Transverse colon (tissue), 4 donors: ENCODE measurements at regions not wholly inside any gene's neighbourhood (a gene's known extent, or its start where the extent isn't known, plus 50 kb on each side); places are given as distances from the start of the nearest gene placed in this dataset.

ENCODE experiments used
- DNase-seq: peaks from one replicate; pipeline ENCODE4 v3.0.0-alpha.2; 2019
- H3K27ac ChIP-seq, 4 donors: fragments of 200-600 bp; sonication (generic); 2 replicates each; pipeline ENCODE4 v1.5.1; 2016 to 2018; ENCODE audit warnings: inconsistent platforms in 4 of 4
- H3K27me3 ChIP-seq: fragments of 200-600 bp; sonication (generic); 2 replicates; pipeline ENCODE4 v1.5.1; 2017; ENCODE audit warnings: inconsistent platforms
- H3K36me3 ChIP-seq, 4 donors: fragments of 200-600 bp; sonication (generic); 2 replicates each; pipeline ENCODE4 v1.5.1; 2017 to 2019; ENCODE audit warnings: inconsistent platforms in 4 of 4
- H3K4me1 ChIP-seq, 4 donors: fragments of 200-600 bp; sonication (generic); 2 replicates each; pipeline ENCODE4 v1.5.1; 2017 to 2020; ENCODE audit warnings: inconsistent platforms in 4 of 4
- H3K4me3 ChIP-seq, 4 donors: fragments of 200-600 bp; sonication (generic); 1 replicate in 1 of 4; 2 replicates in 3 of 4; pipeline versions ENCODE4 v1.5.1 to v1.6.1; 2017 to 2019; ENCODE audit warnings: inconsistent platforms in 4 of 4
- H3K9me3 ChIP-seq, 2 donors: fragments of 200-600 bp; sonication (generic); 2 replicates each; pipeline ENCODE4 v1.5.1; 2017 to 2019; ENCODE audit warnings: inconsistent platforms in 2 of 2
- EP300 ChIP-seq: sonication (generic); formaldehyde crosslinking; IDR thresholded peaks from one replicate; pipeline ENCODE4 v1.6.1; 2017; ENCODE audit warnings: antibody characterized with exemption, low read depth
- POLR2A ChIP-seq: fragments of 450-650 bp; IDR thresholded peaks from one replicate; pipeline ENCODE4 v1.6.1; 2016; ENCODE audit warnings: antibody characterized with exemption, mild to moderate bottlenecking, moderate library complexity
- POLR2AphosphoS5 ChIP-seq, 3 donors: sonication (generic); formaldehyde crosslinking; IDR thresholded peaks; one replicate each; pipeline ENCODE4 v1.6.1; 2016; ENCODE audit warnings: antibody characterized with exemption in 3 of 3
- WGBS, 2 donors: methylation state at CpG; one replicate each; pipeline ENCODE4 v1.1.5; 2018; ENCODE audit warnings: low coverage in 1 of 2; 5-methylcytosine and 5-hydroxymethylcytosine counted together
- in situ Hi-C, 4 donors: fragments of 200-750 bp; cut with MboI; loops; one replicate each; pipeline versions ENCODE4 v1.15.0 to v1.15.1; 2017; ENCODE audit warnings: low sequenced_read_pairs in 3 of 4, low pct_ligation_motif_present in 1 of 4, low pct_unique_long_range_greater_than_20kb in 1 of 4
- intact Hi-C: fragments of 100-400 bp; cut with DNase I; formaldehyde crosslinking; loops from one replicate; pipeline ENCODE4 v1.15.1; 2023; ENCODE audit warnings: low total_unique reads
- TF ChIP-seq, protein P1 (sequence below), 5 experiments: fragments of 200-600 bp in 3 of 5; fragments of 450-650 bp in 2 of 5; sonication (generic) in 3 of 5; IDR thresholded peaks; 1 replicate in 2 of 5; 2 replicates in 3 of 5; pipeline ENCODE4 v1.5.1; 2016 to 2017; ENCODE audit warnings: antibody characterized with exemption in 5 of 5, inconsistent platforms in 3 of 5, mild to moderate bottlenecking in 2 of 5, moderate library complexity in 1 of 5

DNA sequence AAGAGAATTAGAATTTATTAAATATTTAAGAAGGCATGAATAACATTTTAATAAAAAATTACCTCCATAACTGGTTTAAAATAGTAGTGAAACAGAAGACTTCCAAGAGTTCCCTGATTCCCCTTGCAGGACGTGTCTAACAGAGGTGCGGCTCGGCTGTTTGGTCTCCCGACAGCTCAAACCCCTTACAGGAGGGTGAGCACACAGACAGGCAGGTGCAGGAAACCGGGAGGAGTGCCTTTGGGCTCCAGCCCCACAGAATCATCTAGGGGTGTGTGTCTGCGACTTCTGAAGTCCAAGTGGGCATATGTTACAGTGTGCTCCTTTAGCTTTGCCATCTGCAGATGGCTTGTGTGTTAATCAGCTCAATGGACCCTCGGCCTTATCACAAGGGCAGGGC is 88.1 kb upstream of the CCSER1 start:
- H3K9me3 ChIP-seq: no peaks in the 10 kb centered on the region
- TF ChIP-seq, protein P1, sequence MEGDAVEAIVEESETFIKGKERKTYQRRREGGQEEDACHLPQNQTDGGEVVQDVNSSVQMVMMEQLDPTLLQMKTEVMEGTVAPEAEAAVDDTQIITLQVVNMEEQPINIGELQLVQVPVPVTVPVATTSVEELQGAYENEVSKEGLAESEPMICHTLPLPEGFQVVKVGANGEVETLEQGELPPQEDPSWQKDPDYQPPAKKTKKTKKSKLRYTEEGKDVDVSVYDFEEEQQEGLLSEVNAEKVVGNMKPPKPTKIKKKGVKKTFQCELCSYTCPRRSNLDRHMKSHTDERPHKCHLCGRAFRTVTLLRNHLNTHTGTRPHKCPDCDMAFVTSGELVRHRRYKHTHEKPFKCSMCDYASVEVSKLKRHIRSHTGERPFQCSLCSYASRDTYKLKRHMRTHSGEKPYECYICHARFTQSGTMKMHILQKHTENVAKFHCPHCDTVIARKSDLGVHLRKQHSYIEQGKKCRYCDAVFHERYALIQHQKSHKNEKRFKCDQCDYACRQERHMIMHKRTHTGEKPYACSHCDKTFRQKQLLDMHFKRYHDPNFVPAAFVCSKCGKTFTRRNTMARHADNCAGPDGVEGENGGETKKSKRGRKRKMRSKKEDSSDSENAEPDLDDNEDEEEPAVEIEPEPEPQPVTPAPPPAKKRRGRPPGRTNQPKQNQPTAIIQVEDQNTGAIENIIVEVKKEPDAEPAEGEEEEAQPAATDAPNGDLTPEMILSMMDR (IDR thresholded peaks at IDR 0.05): no peak
- TF ChIP-seq EP300 (no peak), POLR2A (no peak), POLR2AphosphoS5 (IDR thresholded peaks at IDR 0.05) (no peak)
- DNase-seq: no peak
- no peak overlapping the region for H3K4me3 ChIP-seq
- H3K27me3 ChIP-seq: no peaks in the 10 kb centered on the region
- intact Hi-C loops: no loop called here
- H3K4me1 ChIP-seq: no peaks in the 10 kb centered on the region
- in situ Hi-C loops: no loop called here
- WGBS, 2 donors: 79 to 100% methylated on average over 3 to 7 of the region's 7 CpGs
- H3K36me3 ChIP-seq: no peaks in the 10 kb centered on the region
- no peak overlapping the region for H3K27ac ChIP-seq

DNA sequence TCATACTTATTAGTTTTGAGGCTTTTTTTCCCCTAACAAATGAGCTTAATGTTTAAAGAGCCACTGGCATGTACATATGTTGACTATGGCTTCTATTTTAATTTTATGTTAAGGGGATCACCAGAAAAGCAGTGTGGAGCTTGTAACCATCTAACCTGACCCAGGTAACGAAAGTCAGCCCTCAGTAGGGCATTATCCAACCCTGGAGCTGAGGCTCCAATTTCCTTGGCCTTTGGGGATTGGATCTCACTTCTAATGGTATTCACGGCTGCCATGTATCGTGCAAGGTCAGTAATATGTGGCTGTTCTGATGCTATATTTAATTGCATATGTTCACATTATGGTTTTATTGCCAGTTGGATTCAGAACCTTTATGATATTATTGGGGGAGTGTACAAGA is 75.2 kb upstream of the CCSER1 start:
- no peak for DNase-seq
- TF ChIP-seq POLR2AphosphoS5 (IDR thresholded peaks at IDR 0.05): no peak
- TF ChIP-seq POLR2A: no peak
- no peak for TF ChIP-seq EP300
- TF ChIP-seq, protein P1 (IDR thresholded peaks at IDR 0.05): no peak
- intact Hi-C loops (no loop called here), in situ Hi-C loops (no loop called here)
- no peak overlapping the region for H3K4me3 ChIP-seq
- H3K27ac ChIP-seq: no peak overlapping the region
- H3K36me3 ChIP-seq: no peaks in the 10 kb centered on the region
- no peaks in the 10 kb centered on the region for H3K27me3 ChIP-seq
- H3K4me1 ChIP-seq: no peaks in the 10 kb centered on the region
- H3K9me3 ChIP-seq: no peaks in the 10 kb centered on the region
- 75 to 82% methylated on average over 3 of the region's 3 CpGs for WGBS, 2 donors

GRCh38 chr4:90057091-90057490 is 70.1 kb upstream of the CCSER1 start:
- Histone ChIP-seq H3K4me1 (no peaks in the 10 kb centered on the region), H3K9me3 (no peaks in the 10 kb centered on the region), H3K4me3 (no peak overlapping the region), H3K27ac (no peak overlapping the region), H3K36me3 (no peaks in the 10 kb centered on the region), H3K27me3 (no peaks in the 10 kb centered on the region)
- no peak for DNase-seq
- no peak for TF ChIP-seq POLR2AphosphoS5 (IDR thresholded peaks at IDR 0.05)
- no peak for TF ChIP-seq POLR2A
- TF ChIP-seq, protein P1 (IDR thresholded peaks at IDR 0.05): no peak
- no peak for TF ChIP-seq EP300
- 62 to 83% methylated on average over 2 of the region's 2 CpGs for WGBS, 2 donors
- intact Hi-C loops: no loop called here
- in situ Hi-C loops: no loop called here

GRCh38 chr4:90060039-90060438 is 67.2 kb upstream of the CCSER1 start:
- WGBS, 2 donors: 91 to 94% methylated on average over 3 to 4 of the region's 4 CpGs
- H3K36me3 ChIP-seq: no peaks in the 10 kb centered on the region
- DNase-seq: no peak
- no peaks in the 10 kb centered on the region for H3K27me3 ChIP-seq
- no peak overlapping the region for H3K27ac ChIP-seq
- in situ Hi-C loops: no loop called here
- TF ChIP-seq, protein P1 (IDR thresholded peaks at IDR 0.05): no peak
- no peak for TF ChIP-seq EP300
- no peak for TF ChIP-seq POLR2A
- no peak for TF ChIP-seq POLR2AphosphoS5 (IDR thresholded peaks at IDR 0.05)
- intact Hi-C loops: no loop called here
- H3K4me3 ChIP-seq: no peak overlapping the region
- no peaks in the 10 kb centered on the region for H3K9me3 ChIP-seq
- no peaks in the 10 kb centered on the region for H3K4me1 ChIP-seq
